Retinal pigment epithelial cell (primary cell): ENCODE measurements at regions not wholly inside any gene's neighbourhood (a gene's known extent, or its start where the extent isn't known, plus 50 kb on each side); places are given as distances from the start of the nearest gene placed in this dataset.
A peak's percentile ranks its signal among the peaks of the same experiment; 100 is the strongest.
"Not testable (repeated sequence)": the region's sequence is repeated elsewhere in the genome, so short reads cannot be mapped to it uniquely, and the experiment has no call there.

Experiments
- DNase-seq: peaks from one replicate; pipeline ENCODE4 v3.0.0-alpha.2; 2010; ENCODE audit warnings: low read depth
- H3K4me3 ChIP-seq: 2 replicates; pipeline ENCODE4 v1.5.1; 2011; ENCODE audit warnings: mild to moderate bottlenecking, low read length, control low read depth, moderate library complexity
- CTCF ChIP-seq: conservative IDR thresholded peaks from 2 replicates; pipeline ENCODE4 v1.5.1; 2011; ENCODE audit warnings: low read depth, low read length, control low read depth, inconsistent platforms

GRCh38 chr6:26185004-26185403 lies 97.8 kb downstream of the HFE start:
- DNase-seq = no peak
- H3K4me3 ChIP-seq = no peak overlapping the region
- TF ChIP-seq CTCF = no peak

GRCh38 chr6:26185802-26186201 lies 98.6 kb downstream of the HFE start:
- no peak for DNase-seq
- H3K4me3 ChIP-seq = no peak overlapping the region
- no peak for TF ChIP-seq CTCF

GRCh38 chr6:26186652-26187051 lies 99.4 kb downstream of the HFE start:
- no peak overlapping the region for H3K4me3 ChIP-seq
- DNase-seq = no peak
- TF ChIP-seq CTCF = no peak

- no peak for TF ChIP-seq CTCF
These were observed 100.1 kb downstream of the HFE start for GRCh38 chr6:26187292-26187691.

GRCh38 chr6:26187981-26188635 lies 100.9 kb downstream of the HFE start:
- TF ChIP-seq CTCF = no peak
- no peak for DNase-seq
- peak overlapping the region; percentile 66 for H3K4me3 ChIP-seq

More at GRCh38 chr6:26187292-26187691, 100.1 kb downstream of the HFE start:
- no peak for DNase-seq
- no peak overlapping the region for H3K4me3 ChIP-seq

GRCh38 chr6:26191512-26191911 lies 104.3 kb downstream of the HFE start:
- not testable (repeated sequence) for DNase-seq

GRCh38 chr6:26193467-26194328 lies 106.5 kb downstream of the HFE start:
- no peak overlapping the region for H3K4me3 ChIP-seq
- DNase-seq = no peak
- no peak for TF ChIP-seq CTCF

More at GRCh38 chr6:26191512-26191911, 104.3 kb downstream of the HFE start:
- not testable (repeated sequence) for H3K4me3 ChIP-seq
